Uterus (tissue), 1 donor: ENCODE measurements at regions not wholly inside any gene's neighbourhood (a gene's known extent, or its start where the extent isn't known, plus 50 kb on each side); places are given as distances from the start of the nearest gene placed in this dataset. TPM values are rescaled to one million over a fixed set of nuclear protein-coding genes. Genes with fewer than 3 reads are reported as not detected.

ENCODE experiments used
- small RNA-seq: library from RNA; depleted of rRNA; stranded (forward); fragments of <200 nt; gene quantifications from one replicate; pipeline ENCODE3, GENCODE V24; 2016

Small RNAs in the stretch of these regions (small RNA-seq; reads per million reads assigned to genes)
- not detected for gene CU639417.2
